ENCODE measurements at regions not wholly inside any gene's neighbourhood (a gene's known extent, or its start where the extent isn't known, plus 50 kb on each side); places are given as distances from the start of the nearest gene placed in this dataset.

GRCh38 chr18:38557006-38557405 lies 991.4 kb upstream of the CELF4 start:
- no peak overlapping the region for H3K4me3 ChIP-seq (ENCODE audit: control insufficient read depth, low read depth, low read length)
- no peak for DNase-seq (ENCODE audit: low read depth)
- TF ChIP-seq CTCF (conservative IDR thresholded peaks at IDR 0.05; ENCODE audit: control insufficient read depth, insufficient read depth, low read depth, low read length): no peak

GRCh38 chr18:38552732-38553321 lies 987.2 kb upstream of the CELF4 start:
- no peak overlapping the region for H3K4me3 ChIP-seq (ENCODE audit: control insufficient read depth, low read depth, low read length)
- TF ChIP-seq CTCF (conservative IDR thresholded peaks at IDR 0.05; ENCODE audit: control insufficient read depth, insufficient read depth, low read depth, low read length): no peak
- DNase-seq (ENCODE audit: low read depth): no peak

GRCh38 chr18:38551881-38552280 lies 986.3 kb upstream of the CELF4 start:
- H3K4me3 ChIP-seq (ENCODE audit: control insufficient read depth, low read depth, low read length): no peak overlapping the region
- no peak for TF ChIP-seq CTCF (conservative IDR thresholded peaks at IDR 0.05; ENCODE audit: control insufficient read depth, insufficient read depth, low read depth, low read length)
- DNase-seq (ENCODE audit: low read depth): no peak

GRCh38 chr18:38545071-38545470 lies 979.5 kb upstream of the CELF4 start:
- TF ChIP-seq CTCF (conservative IDR thresholded peaks at IDR 0.05; ENCODE audit: control insufficient read depth, insufficient read depth, low read depth, low read length): no peak
- no peak for DNase-seq (ENCODE audit: low read depth)
- H3K4me3 ChIP-seq (ENCODE audit: control insufficient read depth, low read depth, low read length): no peak overlapping the region

GRCh38 chr18:38539856-38540255 lies 974.3 kb upstream of the CELF4 start:
- no peak overlapping the region for H3K4me3 ChIP-seq (ENCODE audit: control insufficient read depth, low read depth, low read length)
- no peak for TF ChIP-seq CTCF (conservative IDR thresholded peaks at IDR 0.05; ENCODE audit: control insufficient read depth, insufficient read depth, low read depth, low read length)
- no peak for DNase-seq (ENCODE audit: low read depth)

- DNase-seq (ENCODE audit: low read depth): no peak
- H3K4me3 ChIP-seq (ENCODE audit: control insufficient read depth, low read depth, low read length): no peak overlapping the region
- no peak for TF ChIP-seq CTCF (conservative IDR thresholded peaks at IDR 0.05; ENCODE audit: control insufficient read depth, insufficient read depth, low read depth, low read length)
Measured at GRCh38 chr18:38539371-38539770, 973.8 kb upstream of the CELF4 start.

- no peak for TF ChIP-seq CTCF (conservative IDR thresholded peaks at IDR 0.05; ENCODE audit: control insufficient read depth, insufficient read depth, low read depth, low read length)
- H3K4me3 ChIP-seq (ENCODE audit: control insufficient read depth, low read depth, low read length): no peak overlapping the region
- DNase-seq (ENCODE audit: low read depth): no peak
Measured at GRCh38 chr18:38534073-38534472, 968.5 kb upstream of the CELF4 start.

Measured in fibroblast of mammary gland (primary cell).